ENCODE measurements at regions not wholly inside any gene's neighbourhood (a gene's known extent, or its start where the extent isn't known, plus 50 kb on each side); places are given as distances from the start of the nearest gene placed in this dataset.

GRCh38 chr13:107296804-107297203, 728.9 kb upstream of the ARGLU1 start:
- H3K9me3 Mint-ChIP-seq, result no peaks in the 10 kb centered on the region
- H3K36me3 Mint-ChIP-seq, result no peaks in the 10 kb centered on the region
- TF ChIP-seq CTCF (IDR thresholded peaks at IDR 0.05; ENCODE audit: unreplicated experiment), result no peak
- no peak for DNase-seq (ENCODE audit: low spot score in 2 of 2, unreplicated experiment in 2 of 2)
- no peaks in the 10 kb centered on the region for H3K4me1 Mint-ChIP-seq
- no peak overlapping the region for H3K4me3 Mint-ChIP-seq
- H3K27ac Mint-ChIP-seq, result no peak overlapping the region
- H3K27me3 Mint-ChIP-seq (ENCODE audit: low read depth), result no peaks in the 10 kb centered on the region

- no peaks in the 10 kb centered on the region for H3K36me3 Mint-ChIP-seq
- H3K27ac Mint-ChIP-seq, result no peak overlapping the region
- no peak for TF ChIP-seq CTCF (IDR thresholded peaks at IDR 0.05; ENCODE audit: unreplicated experiment)
- no peaks in the 10 kb centered on the region for H3K4me1 Mint-ChIP-seq
- no peak overlapping the region for H3K4me3 Mint-ChIP-seq
- no peaks in the 10 kb centered on the region for H3K27me3 Mint-ChIP-seq (ENCODE audit: low read depth)
- DNase-seq (ENCODE audit: low spot score in 2 of 2, unreplicated experiment in 2 of 2), result no peak
- H3K9me3 Mint-ChIP-seq, result no peaks in the 10 kb centered on the region
These were observed 727.6 kb upstream of the ARGLU1 start for GRCh38 chr13:107295416-107296140.

GRCh38 chr13:107293924-107294323, 726.0 kb upstream of the ARGLU1 start:
- TF ChIP-seq CTCF (IDR thresholded peaks at IDR 0.05; ENCODE audit: unreplicated experiment), result no peak
- no peak overlapping the region for H3K27ac Mint-ChIP-seq

GRCh38 chr13:107291875-107292274, 723.9 kb upstream of the ARGLU1 start:
- TF ChIP-seq CTCF (IDR thresholded peaks at IDR 0.05; ENCODE audit: unreplicated experiment), result no peak
- H3K9me3 Mint-ChIP-seq, result peaks cover 5% of the 10 kb centered on the region
- DNase-seq (ENCODE audit: low spot score in 2 of 2, unreplicated experiment in 2 of 2), result no peak
- H3K27ac Mint-ChIP-seq, result no peak overlapping the region
- no peaks in the 10 kb centered on the region for H3K27me3 Mint-ChIP-seq (ENCODE audit: low read depth)
- no peaks in the 10 kb centered on the region for H3K36me3 Mint-ChIP-seq
- no peak overlapping the region for H3K4me3 Mint-ChIP-seq
- H3K4me1 Mint-ChIP-seq, result no peaks in the 10 kb centered on the region

More at GRCh38 chr13:107293924-107294323, 726.0 kb upstream of the ARGLU1 start:
- H3K27me3 Mint-ChIP-seq (ENCODE audit: low read depth), result no peaks in the 10 kb centered on the region
- no peak for DNase-seq (ENCODE audit: low spot score in 2 of 2, unreplicated experiment in 2 of 2)
- H3K4me1 Mint-ChIP-seq, result no peaks in the 10 kb centered on the region
- no peaks in the 10 kb centered on the region for H3K36me3 Mint-ChIP-seq
- H3K4me3 Mint-ChIP-seq, result no peak overlapping the region
- H3K9me3 Mint-ChIP-seq, result peaks cover 3% of the 10 kb centered on the region

- no peaks in the 10 kb centered on the region for H3K4me1 Mint-ChIP-seq
- no peak for TF ChIP-seq CTCF (IDR thresholded peaks at IDR 0.05; ENCODE audit: unreplicated experiment)
- no peak for DNase-seq (ENCODE audit: low spot score in 2 of 2, unreplicated experiment in 2 of 2)
- no peaks in the 10 kb centered on the region for H3K36me3 Mint-ChIP-seq
- no peaks in the 10 kb centered on the region for H3K27me3 Mint-ChIP-seq (ENCODE audit: low read depth)
- no peak overlapping the region for H3K4me3 Mint-ChIP-seq
- peaks cover 5% of the 10 kb centered on the region for H3K9me3 Mint-ChIP-seq
- no peak overlapping the region for H3K27ac Mint-ChIP-seq
These were observed 721.6 kb upstream of the ARGLU1 start for GRCh38 chr13:107289540-107289939.
